Neural cell (in vitro differentiated cells): ENCODE measurements at regions not wholly inside any gene's neighbourhood (a gene's known extent, or its start where the extent isn't known, plus 50 kb on each side); places are given as distances from the start of the nearest gene placed in this dataset.

Experiments
- EP300 ChIP-seq: fragments of 450-650 bp; conservative IDR thresholded peaks from 2 replicates; pipeline ENCODE4 v1.6.1; 2014; ENCODE audit warnings: antibody characterized with exemption, mild to moderate bottlenecking, moderate library complexity; ENCODE audit not compliant: poor library complexity, severe bottlenecking
- EZH2 ChIP-seq: fragments of 200-600, 300-800 bp; shearing (Covaris generic), sonication (generic); IDR thresholded peaks from 2 replicates; pipeline ENCODE4 v1.6.1; 2014; ENCODE audit warnings: antibody characterized with exemption, low read length, borderline replicate concordance, mild to moderate bottlenecking; ENCODE audit not compliant: insufficient read depth, poor library complexity, severe bottlenecking
- POLR2AphosphoS5 ChIP-seq: IDR thresholded peaks from 2 replicates; pipeline ENCODE4 v1.6.1; 2012
- RAD21 ChIP-seq: fragments of 450-650 bp; conservative IDR thresholded peaks from 2 replicates; pipeline ENCODE4 v1.6.1; 2014; ENCODE audit warnings: antibody characterized with exemption, mild to moderate bottlenecking, moderate library complexity
- SMC3 ChIP-seq: fragments of 450-650 bp; conservative IDR thresholded peaks from 2 replicates; pipeline ENCODE4 v1.6.1; 2014; ENCODE audit warnings: antibody characterized with exemption, mild to moderate bottlenecking, moderate library complexity; ENCODE audit not compliant: poor library complexity
- TAF1 ChIP-seq: IDR thresholded peaks from 2 replicates; pipeline ENCODE4 v1.6.1; 2012; ENCODE audit warnings: low read depth
- TF ChIP-seq, protein P1 (sequence below): fragments of 450-650 bp; IDR thresholded peaks from 2 replicates; pipeline ENCODE4 v1.5.1; 2014; ENCODE audit warnings: antibody characterized with exemption, mild to moderate bottlenecking, moderate library complexity; ENCODE audit not compliant: poor library complexity, severe bottlenecking
- TF ChIP-seq, protein P2 (sequence below): IDR thresholded peaks from 2 replicates; pipeline ENCODE4 v1.6.1; 2012; ENCODE audit warnings: borderline replicate concordance

- TF ChIP-seq, protein P1, sequence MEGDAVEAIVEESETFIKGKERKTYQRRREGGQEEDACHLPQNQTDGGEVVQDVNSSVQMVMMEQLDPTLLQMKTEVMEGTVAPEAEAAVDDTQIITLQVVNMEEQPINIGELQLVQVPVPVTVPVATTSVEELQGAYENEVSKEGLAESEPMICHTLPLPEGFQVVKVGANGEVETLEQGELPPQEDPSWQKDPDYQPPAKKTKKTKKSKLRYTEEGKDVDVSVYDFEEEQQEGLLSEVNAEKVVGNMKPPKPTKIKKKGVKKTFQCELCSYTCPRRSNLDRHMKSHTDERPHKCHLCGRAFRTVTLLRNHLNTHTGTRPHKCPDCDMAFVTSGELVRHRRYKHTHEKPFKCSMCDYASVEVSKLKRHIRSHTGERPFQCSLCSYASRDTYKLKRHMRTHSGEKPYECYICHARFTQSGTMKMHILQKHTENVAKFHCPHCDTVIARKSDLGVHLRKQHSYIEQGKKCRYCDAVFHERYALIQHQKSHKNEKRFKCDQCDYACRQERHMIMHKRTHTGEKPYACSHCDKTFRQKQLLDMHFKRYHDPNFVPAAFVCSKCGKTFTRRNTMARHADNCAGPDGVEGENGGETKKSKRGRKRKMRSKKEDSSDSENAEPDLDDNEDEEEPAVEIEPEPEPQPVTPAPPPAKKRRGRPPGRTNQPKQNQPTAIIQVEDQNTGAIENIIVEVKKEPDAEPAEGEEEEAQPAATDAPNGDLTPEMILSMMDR: no peak
- no peak for TF ChIP-seq SMC3
- TF ChIP-seq EP300: no peak
- no peak for TF ChIP-seq POLR2AphosphoS5
- TF ChIP-seq RAD21: no peak
- TF ChIP-seq, protein P2, sequence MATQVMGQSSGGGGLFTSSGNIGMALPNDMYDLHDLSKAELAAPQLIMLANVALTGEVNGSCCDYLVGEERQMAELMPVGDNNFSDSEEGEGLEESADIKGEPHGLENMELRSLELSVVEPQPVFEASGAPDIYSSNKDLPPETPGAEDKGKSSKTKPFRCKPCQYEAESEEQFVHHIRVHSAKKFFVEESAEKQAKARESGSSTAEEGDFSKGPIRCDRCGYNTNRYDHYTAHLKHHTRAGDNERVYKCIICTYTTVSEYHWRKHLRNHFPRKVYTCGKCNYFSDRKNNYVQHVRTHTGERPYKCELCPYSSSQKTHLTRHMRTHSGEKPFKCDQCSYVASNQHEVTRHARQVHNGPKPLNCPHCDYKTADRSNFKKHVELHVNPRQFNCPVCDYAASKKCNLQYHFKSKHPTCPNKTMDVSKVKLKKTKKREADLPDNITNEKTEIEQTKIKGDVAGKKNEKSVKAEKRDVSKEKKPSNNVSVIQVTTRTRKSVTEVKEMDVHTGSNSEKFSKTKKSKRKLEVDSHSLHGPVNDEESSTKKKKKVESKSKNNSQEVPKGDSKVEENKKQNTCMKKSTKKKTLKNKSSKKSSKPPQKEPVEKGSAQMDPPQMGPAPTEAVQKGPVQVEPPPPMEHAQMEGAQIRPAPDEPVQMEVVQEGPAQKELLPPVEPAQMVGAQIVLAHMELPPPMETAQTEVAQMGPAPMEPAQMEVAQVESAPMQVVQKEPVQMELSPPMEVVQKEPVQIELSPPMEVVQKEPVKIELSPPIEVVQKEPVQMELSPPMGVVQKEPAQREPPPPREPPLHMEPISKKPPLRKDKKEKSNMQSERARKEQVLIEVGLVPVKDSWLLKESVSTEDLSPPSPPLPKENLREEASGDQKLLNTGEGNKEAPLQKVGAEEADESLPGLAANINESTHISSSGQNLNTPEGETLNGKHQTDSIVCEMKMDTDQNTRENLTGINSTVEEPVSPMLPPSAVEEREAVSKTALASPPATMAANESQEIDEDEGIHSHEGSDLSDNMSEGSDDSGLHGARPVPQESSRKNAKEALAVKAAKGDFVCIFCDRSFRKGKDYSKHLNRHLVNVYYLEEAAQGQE: no peak
- no peak for TF ChIP-seq EZH2
- TF ChIP-seq TAF1: no peak
Measured at GRCh38 chr4:20451986-20452385, 200.3 kb downstream of the SLIT2 start.
